ENCODE measurements at regions not wholly inside any gene's neighbourhood (a gene's known extent, or its start where the extent isn't known, plus 50 kb on each side); places are given as distances from the start of the nearest gene placed in this dataset.

DNA sequence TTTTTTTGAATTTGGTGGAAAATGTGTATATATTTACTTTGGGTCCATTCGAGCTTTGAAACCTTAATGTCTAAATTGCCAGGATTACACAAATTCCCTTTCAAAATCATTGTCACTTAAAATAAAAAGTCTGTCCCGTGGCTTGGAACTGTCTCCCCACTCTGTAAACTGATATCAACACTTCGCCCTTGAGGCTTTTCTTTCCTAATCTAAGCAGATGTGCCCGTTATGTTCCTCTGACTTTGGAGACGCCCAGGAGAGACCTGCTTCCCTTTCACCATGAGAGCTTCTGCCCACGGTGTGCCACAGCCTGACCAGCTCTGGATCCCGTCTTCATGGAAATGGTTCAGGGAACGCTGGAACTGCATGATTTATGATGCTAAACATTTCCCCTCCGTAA lies 151.3 kb downstream of the C16orf95 start:
- TF ChIP-seq POLR2A (IDR thresholded peaks at IDR 0.05) = no peak
- TF ChIP-seq, protein P1, sequence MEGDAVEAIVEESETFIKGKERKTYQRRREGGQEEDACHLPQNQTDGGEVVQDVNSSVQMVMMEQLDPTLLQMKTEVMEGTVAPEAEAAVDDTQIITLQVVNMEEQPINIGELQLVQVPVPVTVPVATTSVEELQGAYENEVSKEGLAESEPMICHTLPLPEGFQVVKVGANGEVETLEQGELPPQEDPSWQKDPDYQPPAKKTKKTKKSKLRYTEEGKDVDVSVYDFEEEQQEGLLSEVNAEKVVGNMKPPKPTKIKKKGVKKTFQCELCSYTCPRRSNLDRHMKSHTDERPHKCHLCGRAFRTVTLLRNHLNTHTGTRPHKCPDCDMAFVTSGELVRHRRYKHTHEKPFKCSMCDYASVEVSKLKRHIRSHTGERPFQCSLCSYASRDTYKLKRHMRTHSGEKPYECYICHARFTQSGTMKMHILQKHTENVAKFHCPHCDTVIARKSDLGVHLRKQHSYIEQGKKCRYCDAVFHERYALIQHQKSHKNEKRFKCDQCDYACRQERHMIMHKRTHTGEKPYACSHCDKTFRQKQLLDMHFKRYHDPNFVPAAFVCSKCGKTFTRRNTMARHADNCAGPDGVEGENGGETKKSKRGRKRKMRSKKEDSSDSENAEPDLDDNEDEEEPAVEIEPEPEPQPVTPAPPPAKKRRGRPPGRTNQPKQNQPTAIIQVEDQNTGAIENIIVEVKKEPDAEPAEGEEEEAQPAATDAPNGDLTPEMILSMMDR (IDR thresholded peaks at IDR 0.05) = no peak

All from heart left ventricle (tissue), 13 donors.